HG02623 (cell line): ENCODE measurements at regions not wholly inside any gene's neighbourhood (a gene's known extent, or its start where the extent isn't known, plus 50 kb on each side); places are given as distances from the start of the nearest gene placed in this dataset.

ENCODE experiments used
- ATAC-seq: cut with Tn5 transposase; IDR thresholded peaks from one replicate; pipeline ENCODE4 v1.9.1; 2021; ENCODE audit warnings: moderate library complexity; ENCODE audit not compliant: unreplicated experiment

GRCh38 chr2:150911766-150912280 lies 349.8 kb downstream of the RBM43 start:
- ATAC-seq = no peak

GRCh38 chr2:150909613-150910012 lies 352.1 kb downstream of the RBM43 start:
- no peak for ATAC-seq

- peak; percentile 46 for ATAC-seq
Observed at GRCh38 chr2:150909090-150909489, 352.6 kb downstream of the RBM43 start.

- no peak for ATAC-seq
Observed at GRCh38 chr2:150907466-150907865, 354.2 kb downstream of the RBM43 start.

- ATAC-seq = no peak
Observed at GRCh38 chr2:150903461-150903860, 358.2 kb downstream of the RBM43 start.

GRCh38 chr2:150903055-150903454 lies 358.6 kb downstream of the RBM43 start:
- ATAC-seq = no peak

- no peak for ATAC-seq
Observed at GRCh38 chr2:150900913-150901312, 360.8 kb downstream of the RBM43 start.

GRCh38 chr2:150895968-150896367 lies 365.7 kb downstream of the RBM43 start:
- ATAC-seq = no peak

GRCh38 chr2:150889141-150889540 lies 372.5 kb downstream of the RBM43 start:
- ATAC-seq = no peak

GRCh38 chr2:150888337-150888736 lies 373.3 kb downstream of the RBM43 start:
- no peak for ATAC-seq

- no peak for ATAC-seq
Observed at GRCh38 chr2:150887926-150888325, 373.7 kb downstream of the RBM43 start.

GRCh38 chr2:150885774-150886386 lies 375.8 kb downstream of the RBM43 start:
- no peak for ATAC-seq

GRCh38 chr2:150885236-150885635 lies 376.4 kb downstream of the RBM43 start:
- no peak for ATAC-seq

- ATAC-seq = no peak
Observed at GRCh38 chr2:150883613-150883895, 378.1 kb downstream of the RBM43 start.

- no peak for ATAC-seq
Observed at GRCh38 chr2:150882751-150883612, 378.7 kb downstream of the RBM43 start.

- no peak for ATAC-seq
Observed at GRCh38 chr2:150880986-150881385, 380.7 kb downstream of the RBM43 start.

- no peak for ATAC-seq
Observed at GRCh38 chr2:150878356-150878755, 383.3 kb downstream of the RBM43 start.

GRCh38 chr2:150876251-150876950 lies 385.3 kb downstream of the RBM43 start:
- no peak for ATAC-seq

GRCh38 chr2:150873396-150873772 lies 385.9 kb upstream of the RND3 start:
- no peak for ATAC-seq

GRCh38 chr2:150872756-150873395 lies 385.4 kb upstream of the RND3 start:
- ATAC-seq = no peak

- no peak for ATAC-seq
Observed at GRCh38 chr2:150866431-150866830, 379.0 kb upstream of the RND3 start.
